Mesenchymal stem cell (in vitro differentiated cells and primary cell): ENCODE measurements at regions not wholly inside any gene's neighbourhood (a gene's known extent, or its start where the extent isn't known, plus 50 kb on each side); places are given as distances from the start of the nearest gene placed in this dataset.
"Not testable (repeated sequence)": the region's sequence is repeated elsewhere in the genome, so short reads cannot be mapped to it uniquely, and the experiment has no call there.

Source experiments
- DNase-seq: peaks from one replicate; pipeline ENCODE4 v3.0.0-alpha.2; 2013
- H2AFZ ChIP-seq: one replicate; pipeline ENCODE4 v1.6.1; 2013; ENCODE audit warnings: low read depth, mild to moderate bottlenecking, control low read depth, inconsistent platforms, low read length, moderate library complexity
- H2AK5ac ChIP-seq: 2 replicates; pipeline ENCODE4 v1.6.1; 2013; ENCODE audit warnings: low read length, moderate library complexity, mild to moderate bottlenecking, inconsistent platforms; ENCODE audit not compliant: severe bottlenecking
- H2BK120ac ChIP-seq: one replicate; pipeline ENCODE4 v1.6.1; 2013; ENCODE audit warnings: low read depth, mild to moderate bottlenecking, inconsistent platforms, low read length, moderate library complexity
- H2BK12ac ChIP-seq, 2 experiments: one replicate each; pipeline ENCODE4 v1.6.1; 2013; ENCODE audit warnings: inconsistent platforms in 2 of 2, low read length in 2 of 2, mild to moderate bottlenecking in 2 of 2, moderate library complexity in 2 of 2, control low read depth in 1 of 2
- H2BK15ac ChIP-seq: one replicate; pipeline ENCODE4 v1.6.1; 2013; ENCODE audit warnings: mild to moderate bottlenecking, low read depth, inconsistent platforms; ENCODE audit not compliant: poor library complexity, severe bottlenecking
- H2BK5ac ChIP-seq: 2 replicates; pipeline ENCODE4 v1.6.1; 2013; ENCODE audit warnings: low read depth, mild to moderate bottlenecking, low read length, control low read depth, inconsistent platforms; ENCODE audit not compliant: poor library complexity, severe bottlenecking
- H3K14ac ChIP-seq, 2 experiments: one replicate each; pipeline ENCODE4 v1.6.1; 2013; ENCODE audit warnings: inconsistent platforms in 2 of 2, low read length in 2 of 2, control low read depth in 1 of 2, mild to moderate bottlenecking in 1 of 2, moderate library complexity in 1 of 2
- H3K18ac ChIP-seq, 2 experiments: one replicate each; pipeline ENCODE4 v1.6.1; 2013; ENCODE audit warnings: inconsistent platforms in 2 of 2, low read length in 2 of 2, control low read depth in 1 of 2, low read depth in 1 of 2, mild to moderate bottlenecking in 1 of 2
- H3K23ac ChIP-seq, 2 experiments: one replicate each; pipeline ENCODE4 v1.6.1; 2013; ENCODE audit warnings: inconsistent platforms in 2 of 2, low read length in 2 of 2, mild to moderate bottlenecking in 2 of 2, moderate library complexity in 2 of 2, control low read depth in 1 of 2
- H3K27ac ChIP-seq: 2 replicates; pipeline ENCODE4 v1.5.1; 2013; ENCODE audit warnings: mild to moderate bottlenecking, moderate library complexity, low read length, control low read depth, inconsistent platforms; ENCODE audit not compliant: poor library complexity, severe bottlenecking
- H3K27me3 ChIP-seq, 2 experiments: 2 replicates each; pipeline versions ENCODE4 v1.6.1 to v1.7.0; 2013; ENCODE audit warnings: low read length in 2 of 2, mild to moderate bottlenecking in 2 of 2, moderate library complexity in 2 of 2, control low read depth in 1 of 2, inconsistent platforms in 1 of 2; ENCODE audit not compliant: control insufficient read depth in 1 of 2, insufficient read depth in 1 of 2
- H3K36me3 ChIP-seq, 2 experiments: 2 replicates each; pipeline versions ENCODE4 v1.6.1 to v1.7.0; 2013; ENCODE audit warnings: low read length in 2 of 2, control low read depth in 1 of 2, inconsistent platforms in 1 of 2, low read depth in 1 of 2, mild to moderate bottlenecking in 1 of 2; ENCODE audit not compliant: insufficient read depth in 2 of 2, control insufficient read depth in 1 of 2
- H3K4ac ChIP-seq, 2 experiments: one replicate each; pipeline ENCODE4 v1.6.1; 2013; ENCODE audit warnings: inconsistent platforms in 2 of 2, low read length in 2 of 2, mild to moderate bottlenecking in 2 of 2, moderate library complexity in 2 of 2, control low read depth in 1 of 2, low read depth in 1 of 2
- H3K4me1 ChIP-seq: 2 replicates; pipeline ENCODE4 v1.6.1; 2013; ENCODE audit warnings: low read depth, low read length, control low read depth; ENCODE audit not compliant: control insufficient read depth, insufficient read depth
- H3K4me2 ChIP-seq: 2 replicates; pipeline ENCODE4 v1.6.1; 2013; ENCODE audit warnings: low read length, mild to moderate bottlenecking, inconsistent platforms; ENCODE audit not compliant: poor library complexity, severe bottlenecking
- H3K4me3 ChIP-seq, 2 experiments: 2 replicates each; pipeline versions ENCODE4 v1.5.1 to v1.7.0; 2013; ENCODE audit warnings: low read length in 2 of 2, mild to moderate bottlenecking in 2 of 2, control low read depth in 1 of 2, low read depth in 1 of 2; ENCODE audit not compliant: insufficient read depth in 1 of 2
- H3K79me1 ChIP-seq: replicated peaks from 2 replicates; pipeline ENCODE4 v1.6.1; 2013; ENCODE audit warnings: mild to moderate bottlenecking, control low read depth, low read length, inconsistent platforms; ENCODE audit not compliant: poor library complexity, severe bottlenecking
- H3K9ac ChIP-seq: 2 replicates; pipeline ENCODE4 v1.7.0; 2013; ENCODE audit warnings: mild to moderate bottlenecking, low read length, moderate library complexity
- H3K9me3 ChIP-seq: 2 replicates; pipeline ENCODE4 v1.7.0; 2013; ENCODE audit warnings: mild to moderate bottlenecking, low read length; ENCODE audit not compliant: control insufficient read depth
- H4K8ac ChIP-seq: one replicate; pipeline ENCODE4 v1.6.1; 2013; ENCODE audit warnings: inconsistent platforms, mild to moderate bottlenecking, low read length, moderate library complexity
- H4K91ac ChIP-seq: one replicate; pipeline ENCODE4 v1.6.1; 2013; ENCODE audit warnings: mild to moderate bottlenecking, low read length, inconsistent platforms
- WGBS: methylation state at CpG from one replicate; pipeline ENCODE4 v1.1.7; 2013; ENCODE audit warnings: mixed read lengths; 5-methylcytosine and 5-hydroxymethylcytosine counted together

GRCh38 chr17:13153036-13153435, 135.2 kb upstream of the ELAC2 start:
- H4K91ac ChIP-seq = no peak overlapping the region
- H3K23ac ChIP-seq = no peak overlapping the region
- H3K9ac ChIP-seq = peak overlapping the region; percentile 25
- H4K8ac ChIP-seq = no peak overlapping the region
- H2BK12ac ChIP-seq = no peak overlapping the region
- H3K4ac ChIP-seq = no peak overlapping the region
- H3K4me1 ChIP-seq = no peaks in the 10 kb centered on the region
- H3K9me3 ChIP-seq = no peaks in the 10 kb centered on the region
- H2AK5ac ChIP-seq = no peak overlapping the region
- no peak overlapping the region for H2BK5ac ChIP-seq
- H3K4me2 ChIP-seq = no peak overlapping the region
- no peaks in the 10 kb centered on the region for H3K36me3 ChIP-seq
- H3K18ac ChIP-seq = no peak overlapping the region
- peak overlapping the region in 1 of 2 experiments; percentile 23 for H3K4me3 ChIP-seq
- H2AFZ ChIP-seq = no peak overlapping the region
- no peak overlapping the region for H2BK15ac ChIP-seq
- no peak overlapping the region for H3K14ac ChIP-seq
- H3K27me3 ChIP-seq = no peaks in the 10 kb centered on the region
- DNase-seq = no peak
- no peak overlapping the region for H2BK120ac ChIP-seq
- no peaks in the 10 kb centered on the region for H3K79me1 ChIP-seq
- no peak overlapping the region for H3K27ac ChIP-seq
- WGBS = 63% methylated on average over 1 of the region's 1 CpG

- H3K23ac ChIP-seq = no peak overlapping the region
- H2AK5ac ChIP-seq = no peak overlapping the region
- 74% methylated on average over 3 of the region's 3 CpGs for WGBS
These were observed 134.7 kb upstream of the ELAC2 start for GRCh38 chr17:13152501-13152900.

GRCh38 chr17:13150738-13151137, 132.9 kb upstream of the ELAC2 start:
- H3K23ac ChIP-seq, DNase-seq, H2AK5ac ChIP-seq, H2BK5ac ChIP-seq, H3K27me3 ChIP-seq, H3K79me1 ChIP-seq, H2BK120ac ChIP-seq, H2BK15ac ChIP-seq, H3K36me3 ChIP-seq, H3K9ac ChIP-seq, H3K9me3 ChIP-seq, H3K4me2 ChIP-seq, H3K27ac ChIP-seq, H2AFZ ChIP-seq, H3K4me3 ChIP-seq, H3K18ac ChIP-seq, H4K91ac ChIP-seq, H2BK12ac ChIP-seq, H4K8ac ChIP-seq, H3K4me1 ChIP-seq, H3K14ac ChIP-seq, H3K4ac ChIP-seq: not testable (repeated sequence)
- 96% methylated on average over 6 of the region's 6 CpGs for WGBS

More at GRCh38 chr17:13152501-13152900, 134.7 kb upstream of the ELAC2 start:
- no peak for DNase-seq
- Histone ChIP-seq H4K8ac (no peak overlapping the region), H3K14ac (no peak overlapping the region), H2BK15ac (no peak overlapping the region), H2BK120ac (no peak overlapping the region), H3K27me3 (no peaks in the 10 kb centered on the region), H2BK5ac (no peak overlapping the region), H3K9me3 (no peaks in the 10 kb centered on the region), H3K4me1 (no peaks in the 10 kb centered on the region), H3K18ac (no peak overlapping the region), H3K36me3 (no peaks in the 10 kb centered on the region), H3K4me2 (no peak overlapping the region), H2AFZ (no peak overlapping the region), H3K4me3 (peak overlapping the region in 1 of 2 experiments; percentile 23), H3K9ac (no peak overlapping the region), H3K4ac (no peak overlapping the region), H3K79me1 (no peaks in the 10 kb centered on the region), H3K27ac (no peak overlapping the region), H2BK12ac (no peak overlapping the region), H4K91ac (no peak overlapping the region)

- 73% methylated on average over 1 of the region's 1 CpG for WGBS
These were observed 125.2 kb upstream of the ELAC2 start for GRCh38 chr17:13143001-13143400.

More at GRCh38 chr17:13143001-13143400, 125.2 kb upstream of the ELAC2 start:
- Histone ChIP-seq H4K91ac (no peak overlapping the region), H3K27me3 (no peaks in the 10 kb centered on the region), H3K36me3 (no peaks in the 10 kb centered on the region), H4K8ac (no peak overlapping the region), H2BK12ac (no peak overlapping the region), H3K9ac (no peak overlapping the region), H2BK5ac (no peak overlapping the region), H2AK5ac (no peak overlapping the region), H3K27ac (no peak overlapping the region), H3K23ac (no peak overlapping the region), H3K4me3 (no peak overlapping the region), H3K4me2 (no peak overlapping the region), H3K18ac (no peak overlapping the region), H3K4me1 (no peaks in the 10 kb centered on the region), H3K14ac (no peak overlapping the region), H3K79me1 (no peaks in the 10 kb centered on the region), H2BK120ac (no peak overlapping the region), H2BK15ac (no peak overlapping the region), H2AFZ (no peak overlapping the region), H3K4ac (no peak overlapping the region), H3K9me3 (peaks cover 8% of the 10 kb centered on the region)
- DNase-seq = no peak
